ENCODE measurements at regions not wholly inside any gene's neighbourhood (a gene's known extent, or its start where the extent isn't known, plus 50 kb on each side); places are given as distances from the start of the nearest gene placed in this dataset.
A peak's percentile ranks its signal among the peaks of the same experiment; 100 is the strongest.

DNA sequence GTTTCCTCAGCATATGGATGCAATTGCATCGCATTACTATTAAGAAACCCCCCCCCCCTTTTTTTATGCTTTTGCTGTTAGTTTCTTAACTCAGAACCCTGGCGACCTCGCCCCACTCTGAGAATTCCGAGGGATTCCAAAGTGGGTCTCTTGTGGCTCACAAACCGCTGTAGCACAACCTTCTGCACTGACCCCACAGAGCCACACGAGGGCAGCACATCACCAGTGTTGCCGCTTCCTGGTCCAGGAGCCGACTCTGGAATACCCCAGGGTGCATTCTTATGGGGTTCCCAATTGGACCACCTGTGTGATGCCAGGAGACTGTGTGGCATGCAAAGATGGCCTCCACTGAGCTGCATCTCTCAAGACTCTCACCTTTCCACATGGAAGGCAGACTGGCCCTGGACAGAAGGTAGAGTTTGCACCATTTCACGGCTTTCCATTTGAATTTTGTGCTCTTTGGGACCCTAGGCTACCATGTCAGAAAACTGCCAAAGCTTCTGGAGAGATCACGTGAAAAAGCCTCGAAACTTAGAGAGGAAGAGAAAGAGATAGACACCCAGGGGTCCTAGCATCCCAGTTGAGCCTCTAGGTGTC, 432.7 kb upstream of the ASIC2 start:
- H3K27me3 ChIP-seq (ENCODE audit: control insufficient read depth in 2 of 2, insufficient read depth in 2 of 2, low read length in 2 of 2): peaks cover 0 to 2% of the 10 kb centered on the region in 2 donors
- no peaks in the 10 kb centered on the region for H4K20me1 ChIP-seq (ENCODE audit: insufficient read depth, low read length)
- H3K4me1 ChIP-seq (ENCODE audit: control insufficient read depth in 1 of 2, insufficient read depth in 2 of 2, low read length in 2 of 2): no peaks in the 10 kb centered on the region
- H3K36me3 Mint-ChIP-seq: no peaks in the 10 kb centered on the region
- peaks cover 0 to 2% (median 0%) of the 10 kb centered on the region in 7 donors for H3K9me3 Mint-ChIP-seq
- no peak overlapping the region for H3K27ac Mint-ChIP-seq
- no peak overlapping the region for H3K4me3 Mint-ChIP-seq
- no peak overlapping the region for H3K4me3 ChIP-seq (replicated peaks in 1 of 3; ENCODE audit: low read depth in 2 of 3, low read length in 3 of 3)
- 28% methylated on average over 9 of the region's 11 CpGs for WGBS (ENCODE audit: insufficient coverage)
- H2AFZ ChIP-seq (ENCODE audit: insufficient read depth, low read depth, low read length, poor library complexity, severe bottlenecking): no peak overlapping the region
- peak in 1 of 3 donors; percentile 27 for DNase-seq
- peak; percentile 73 for TF ChIP-seq CTCF (IDR thresholded peaks at IDR 0.05)
- intact Hi-C loops (cut with micrococcal nuclease): loop anchor here in 1 of 2 donors (2.0 kb wide), 1 partner anchor 25 kb away; no protein-coding TSS in a partner anchor
- no peak overlapping the region for H3K9ac ChIP-seq (ENCODE audit: insufficient read depth, low read length, poor library complexity, severe bottlenecking)
- H3K9me3 ChIP-seq (replicated peaks in 1 of 2; ENCODE audit: control insufficient read depth in 1 of 2, insufficient read depth in 1 of 2, low read length in 2 of 2): no peaks in the 10 kb centered on the region
- no peak overlapping the region for H3K4me2 ChIP-seq (replicated peaks; ENCODE audit: extremely low read depth, low read length, poor library complexity, severe bottlenecking)
- H3K4me1 Mint-ChIP-seq: no peaks in the 10 kb centered on the region
- no peaks in the 10 kb centered on the region for H3K36me3 ChIP-seq (replicated peaks in 1 of 2; ENCODE audit: control insufficient read depth in 1 of 2, insufficient read depth in 2 of 2, low read length in 2 of 2)
- H3K79me2 ChIP-seq (ENCODE audit: insufficient read depth, low read length): no peaks in the 10 kb centered on the region
- H3K27ac ChIP-seq (ENCODE audit: low read depth in 1 of 2, low read length in 2 of 2): no peak overlapping the region
- peaks cover under 1 to 10% (median 7%) of the 10 kb centered on the region in 3 donors for H3K27me3 Mint-ChIP-seq (ENCODE audit: low read depth in 3 of 3)

DNA sequence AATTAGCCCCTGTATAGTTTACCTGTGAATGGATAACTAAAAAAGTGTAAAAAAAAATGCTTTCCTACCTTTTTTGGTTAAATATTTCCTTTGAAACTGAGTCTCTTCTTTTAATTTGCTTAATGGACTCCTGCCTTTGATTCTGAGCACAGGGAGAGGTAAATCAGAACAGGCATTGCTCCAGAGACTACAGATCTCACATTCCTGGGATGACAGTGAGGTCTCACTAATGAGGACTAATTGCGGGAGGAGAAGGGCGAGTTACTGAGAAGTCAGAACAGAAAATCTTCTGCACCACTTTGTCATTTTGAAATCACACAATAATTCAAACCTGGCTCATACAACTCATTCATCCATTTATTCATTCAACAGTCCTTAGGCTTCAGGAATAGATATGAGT, 437.0 kb upstream of the ASIC2 start:
- no peak for DNase-seq
- no peaks in the 10 kb centered on the region for H3K36me3 Mint-ChIP-seq
- Histone ChIP-seq H3K9ac (ENCODE audit: insufficient read depth, low read length, poor library complexity, severe bottlenecking) (no peak overlapping the region), H3K4me3 (replicated peaks in 1 of 3; ENCODE audit: low read depth in 2 of 3, low read length in 3 of 3) (no peak overlapping the region), H3K9me3 (replicated peaks in 1 of 2; ENCODE audit: control insufficient read depth in 1 of 2, insufficient read depth in 1 of 2, low read length in 2 of 2) (no peaks in the 10 kb centered on the region), H3K27ac (ENCODE audit: low read depth in 1 of 2, low read length in 2 of 2) (no peak overlapping the region), H4K20me1 (ENCODE audit: insufficient read depth, low read length) (no peaks in the 10 kb centered on the region), H3K27me3 (ENCODE audit: control insufficient read depth in 2 of 2, insufficient read depth in 2 of 2, low read length in 2 of 2) (no peaks in the 10 kb centered on the region), H3K36me3 (replicated peaks in 1 of 2; ENCODE audit: control insufficient read depth in 1 of 2, insufficient read depth in 2 of 2, low read length in 2 of 2) (no peaks in the 10 kb centered on the region), H3K4me2 (replicated peaks; ENCODE audit: extremely low read depth, low read length, poor library complexity, severe bottlenecking) (no peak overlapping the region), H2AFZ (ENCODE audit: insufficient read depth, low read depth, low read length, poor library complexity, severe bottlenecking) (no peak overlapping the region), H3K79me2 (ENCODE audit: insufficient read depth, low read length) (no peaks in the 10 kb centered on the region), H3K4me1 (ENCODE audit: control insufficient read depth in 1 of 2, insufficient read depth in 2 of 2, low read length in 2 of 2) (no peaks in the 10 kb centered on the region)
- H3K27ac Mint-ChIP-seq: no peak overlapping the region
- no peaks in the 10 kb centered on the region for H3K4me1 Mint-ChIP-seq
- intact Hi-C loops (cut with micrococcal nuclease): no loop called here
- peaks cover 0 to 1% (median 0%) of the 10 kb centered on the region in 7 donors for H3K9me3 Mint-ChIP-seq
- H3K27me3 Mint-ChIP-seq (ENCODE audit: low read depth in 3 of 3): peaks cover 0 to 8% (median 2%) of the 10 kb centered on the region in 3 donors
- TF ChIP-seq CTCF (IDR thresholded peaks at IDR 0.05): no peak
- H3K4me3 Mint-ChIP-seq: no peak overlapping the region
- no CpG with 5 or more reads among the region's 2 CpGs for WGBS (ENCODE audit: insufficient coverage)

Data from CD14-positive monocyte (primary cell).